ENCODE measurements at regions not wholly inside any gene's neighbourhood (a gene's known extent, or its start where the extent isn't known, plus 50 kb on each side); places are given as distances from the start of the nearest gene placed in this dataset.

GRCh38 chr20:24836041-24836533 is 113.0 kb upstream of the CST7 start:
- TF ChIP-seq, protein P1, sequence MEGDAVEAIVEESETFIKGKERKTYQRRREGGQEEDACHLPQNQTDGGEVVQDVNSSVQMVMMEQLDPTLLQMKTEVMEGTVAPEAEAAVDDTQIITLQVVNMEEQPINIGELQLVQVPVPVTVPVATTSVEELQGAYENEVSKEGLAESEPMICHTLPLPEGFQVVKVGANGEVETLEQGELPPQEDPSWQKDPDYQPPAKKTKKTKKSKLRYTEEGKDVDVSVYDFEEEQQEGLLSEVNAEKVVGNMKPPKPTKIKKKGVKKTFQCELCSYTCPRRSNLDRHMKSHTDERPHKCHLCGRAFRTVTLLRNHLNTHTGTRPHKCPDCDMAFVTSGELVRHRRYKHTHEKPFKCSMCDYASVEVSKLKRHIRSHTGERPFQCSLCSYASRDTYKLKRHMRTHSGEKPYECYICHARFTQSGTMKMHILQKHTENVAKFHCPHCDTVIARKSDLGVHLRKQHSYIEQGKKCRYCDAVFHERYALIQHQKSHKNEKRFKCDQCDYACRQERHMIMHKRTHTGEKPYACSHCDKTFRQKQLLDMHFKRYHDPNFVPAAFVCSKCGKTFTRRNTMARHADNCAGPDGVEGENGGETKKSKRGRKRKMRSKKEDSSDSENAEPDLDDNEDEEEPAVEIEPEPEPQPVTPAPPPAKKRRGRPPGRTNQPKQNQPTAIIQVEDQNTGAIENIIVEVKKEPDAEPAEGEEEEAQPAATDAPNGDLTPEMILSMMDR (IDR thresholded peaks at IDR 0.05): no peak
- TF ChIP-seq POLR2AphosphoS5 (IDR thresholded peaks at IDR 0.05; ENCODE audit: low read depth, low read length) (no peak), SIN3A (IDR thresholded peaks at IDR 0.05; ENCODE audit: borderline replicate concordance, insufficient read depth, low read depth, low read length) (no peak)
